WTC11 (cell line): ENCODE measurements at regions not wholly inside any gene's neighbourhood (a gene's known extent, or its start where the extent isn't known, plus 50 kb on each side); places are given as distances from the start of the nearest gene placed in this dataset.

ENCODE experiments used
- ATAC-seq: fragments of 200-7000 bp; cut with Tn5 transposase; 2 replicates; pipeline ENCODE4 v1.10.0; 2021; ENCODE audit warnings: mild to moderate bottlenecking, moderate library complexity
- CTCF ChIA-PET: fragments of 300-600 bp; sonication (Branson Sonifier 250); formaldehyde crosslinking; loops from one replicate; lab custom pipeline; 2021; ENCODE audit warnings: antibody characterized with exemption; lab: Charles Lee
- POLR2A ChIA-PET: fragments of 350-600 bp; sonication (Branson Sonifier 250); formaldehyde crosslinking; loops from one replicate; lab custom pipeline; 2021; ENCODE audit warnings: antibody characterized with exemption; lab: Charles Lee
- DNase-seq: peaks from one replicate; pipeline ENCODE4 v3.0.0; 2021; ENCODE audit warnings: low spot score
- H3K27ac Mint-ChIP-seq: 2 replicates; pipeline ENCODE4 v1.8.0; 2021; ENCODE audit warnings: mixed read lengths
- H3K27me3 Mint-ChIP-seq: 2 replicates; pipeline ENCODE4 v1.8.0; 2021; ENCODE audit warnings: low read depth, mild to moderate bottlenecking, moderate library complexity, mixed read lengths
- H3K36me3 Mint-ChIP-seq: 2 replicates; pipeline ENCODE4 v1.8.0; 2021; ENCODE audit warnings: mixed read lengths
- H3K4me1 Mint-ChIP-seq: 2 replicates; pipeline ENCODE4 v1.8.0; 2022; ENCODE audit warnings: mixed read lengths
- H3K4me3 Mint-ChIP-seq: 2 replicates; pipeline ENCODE4 v1.8.0; 2021; ENCODE audit warnings: mild to moderate bottlenecking, moderate library complexity, mixed read lengths
- H3K9me3 Mint-ChIP-seq: 2 replicates; pipeline ENCODE4 v1.8.0; 2021; ENCODE audit warnings: mixed read lengths
- AFF4 ChIP-seq: sonication (generic); formaldehyde crosslinking; IDR thresholded peaks from 2 replicates; pipeline ENCODE4 v1.8.1; 2023; ENCODE audit warnings: mild to moderate bottlenecking, missing genetic modification reagents, borderline replicate concordance
- ATF1 ChIP-seq: sonication (generic); formaldehyde crosslinking; IDR thresholded peaks from 2 replicates; pipeline ENCODE4 v1.8.1; 2023; ENCODE audit warnings: mild to moderate bottlenecking, moderate library complexity, missing genetic modification reagents
- CDX4 ChIP-seq: fragments of 250-450 bp; sonication (Bioruptor Pico); IDR thresholded peaks from 2 replicates; pipeline ENCODE4 v1.9.0; 2021; ENCODE audit warnings: moderate library complexity, mild to moderate bottlenecking, inconsistent platforms, borderline replicate concordance
- CREM ChIP-seq: sonication (generic); formaldehyde crosslinking; IDR thresholded peaks from 2 replicates; pipeline ENCODE4 v1.8.1; 2022; ENCODE audit warnings: mild to moderate bottlenecking, missing genetic modification reagents, moderate library complexity
- FOXK1 ChIP-seq: sonication (generic); formaldehyde crosslinking; IDR thresholded peaks from 2 replicates; pipeline ENCODE4 v1.8.0; 2022; ENCODE audit warnings: mild to moderate bottlenecking, moderate library complexity, missing genetic modification reagents
- FOXP4 ChIP-seq: sonication (generic); formaldehyde crosslinking; IDR thresholded peaks from 2 replicates; pipeline ENCODE4 v1.8.0; 2022; ENCODE audit warnings: mild to moderate bottlenecking, missing genetic modification reagents
- GABPB1 ChIP-seq: sonication (generic); formaldehyde crosslinking; IDR thresholded peaks from 2 replicates; pipeline ENCODE4 v1.8.1; 2023; ENCODE audit warnings: mild to moderate bottlenecking, missing genetic modification reagents
- GTF2I ChIP-seq: fragments of 250-450 bp; sonication (Bioruptor Pico); conservative IDR thresholded peaks from 2 replicates; pipeline ENCODE4 v1.4.0; 2021; ENCODE audit warnings: mild to moderate bottlenecking
- HMGXB4 ChIP-seq: sonication (generic); formaldehyde crosslinking; IDR thresholded peaks from 2 replicates; pipeline ENCODE4 v1.8.1; 2023; ENCODE audit warnings: mild to moderate bottlenecking, moderate library complexity, missing genetic modification reagents
- MLX ChIP-seq: sonication (generic); formaldehyde crosslinking; IDR thresholded peaks from 2 replicates; pipeline ENCODE4 v1.8.1; 2023; ENCODE audit warnings: mild to moderate bottlenecking, missing genetic modification reagents, moderate library complexity
- MYBL2 ChIP-seq: sonication (generic); formaldehyde crosslinking; IDR thresholded peaks from 2 replicates; pipeline ENCODE4 v1.8.1; 2023; ENCODE audit warnings: mild to moderate bottlenecking, moderate library complexity, missing genetic modification reagents
- NFE2L1 ChIP-seq: sonication (generic); formaldehyde crosslinking; IDR thresholded peaks from 2 replicates; pipeline ENCODE4 v1.8.1; 2023; ENCODE audit warnings: missing genetic modification reagents
- NR3C1 ChIP-seq: sonication (generic); formaldehyde crosslinking; conservative IDR thresholded peaks from 2 replicates; pipeline ENCODE4 v1.8.1; 2023; ENCODE audit warnings: low read depth, mild to moderate bottlenecking, missing genetic modification reagents
- OVOL2 ChIP-seq: fragments of 250-450 bp; sonication (Bioruptor Pico); IDR thresholded peaks from 2 replicates; pipeline ENCODE4 v1.9.0; 2021; ENCODE audit warnings: mild to moderate bottlenecking, borderline replicate concordance
- ZNF396 ChIP-seq: fragments of 250-450 bp; sonication (Bioruptor Pico); IDR thresholded peaks from 2 replicates; pipeline ENCODE4 v1.8.0; 2021; ENCODE audit warnings: mild to moderate bottlenecking, moderate library complexity, borderline replicate concordance
- ZNF423 ChIP-seq: fragments of 250-450 bp; sonication (Bioruptor Pico); IDR thresholded peaks from 2 replicates; pipeline ENCODE4 v2.1.2; 2022; ENCODE audit warnings: mild to moderate bottlenecking, moderate library complexity
- ZNF512 ChIP-seq: sonication (generic); formaldehyde crosslinking; IDR thresholded peaks from 2 replicates; pipeline ENCODE4 v1.8.1; 2022; ENCODE audit warnings: missing genetic modification reagents, borderline replicate concordance

- H3K4me3 Mint-ChIP-seq = no peak overlapping the region
- 0 out of 2 replicates have a peak, but pooled peaks cover 2% of the 10 kb centered on the region for H3K4me1 Mint-ChIP-seq
- ChIA-PET CTCF (no interaction called here), POLR2A (no interaction called here)
- no peak for DNase-seq
- no peak for TF ChIP-seq ZNF512 (CRISPR knock-in tag)
- no peak for TF ChIP-seq GABPB1 (CRISPR knock-in tag)
- no peak for TF ChIP-seq NR3C1 (CRISPR knock-in tag)
- no peak for TF ChIP-seq MYBL2 (CRISPR knock-in tag)
- TF ChIP-seq HMGXB4 (CRISPR knock-in tag) = no peak
- no peak for TF ChIP-seq ZNF396 (CRISPR knock-in tag)
- no peak for TF ChIP-seq CREM (CRISPR knock-in tag)
- no peak for TF ChIP-seq CDX4 (CRISPR knock-in tag)
- no peaks in the 10 kb centered on the region for H3K9me3 Mint-ChIP-seq
- no peak overlapping the region for H3K27ac Mint-ChIP-seq
- H3K27me3 Mint-ChIP-seq = no peaks in the 10 kb centered on the region
- no peaks in the 10 kb centered on the region for H3K36me3 Mint-ChIP-seq
- no peak for ATAC-seq
Measured at GRCh38 chr2:82730811-82731210, 1728.3 kb downstream of the SUCLG1 start.

- no peak for DNase-seq
- Mint-ChIP-seq H3K36me3 (no peaks in the 10 kb centered on the region), H3K27me3 (no peaks in the 10 kb centered on the region), H3K27ac (no peak overlapping the region), H3K4me3 (no peak overlapping the region), H3K4me1 (0 out of 2 replicates have a peak, but pooled peaks cover 2% of the 10 kb centered on the region), H3K9me3 (no peaks in the 10 kb centered on the region)
- no peak for ATAC-seq
- ChIA-PET CTCF (no interaction called here), POLR2A (interaction anchor here (0.6 kb wide), 1 partner anchor 453 kb away, joined by 4 read pairs; no protein-coding TSS in a partner anchor)
- TF ChIP-seq NFE2L1 (no peak), MLX (CRISPR knock-in tag) (no peak), ATF1 (no peak), FOXP4 (no peak), MYBL2 (CRISPR knock-in tag) (no peak), ZNF423 (no peak), FOXK1 (CRISPR knock-in tag) (no peak), AFF4 (CRISPR knock-in tag) (no peak), GTF2I (CRISPR knock-in tag) (no peak), OVOL2 (CRISPR knock-in tag) (no peak)
Measured at GRCh38 chr2:82728090-82728489, 1731.0 kb downstream of the SUCLG1 start.
